NCI-H1436 treated with DMSO at 0.1 percent for 48 hours (cell line): ENCODE measurements at regions not wholly inside any gene's neighbourhood (a gene's known extent, or its start where the extent isn't known, plus 50 kb on each side); places are given as distances from the start of the nearest gene placed in this dataset.

Experiments
- DNase-seq: peaks from one replicate; lab custom pipeline; 2025; lab: John Stamatoyannopoulos, UW

DNA sequence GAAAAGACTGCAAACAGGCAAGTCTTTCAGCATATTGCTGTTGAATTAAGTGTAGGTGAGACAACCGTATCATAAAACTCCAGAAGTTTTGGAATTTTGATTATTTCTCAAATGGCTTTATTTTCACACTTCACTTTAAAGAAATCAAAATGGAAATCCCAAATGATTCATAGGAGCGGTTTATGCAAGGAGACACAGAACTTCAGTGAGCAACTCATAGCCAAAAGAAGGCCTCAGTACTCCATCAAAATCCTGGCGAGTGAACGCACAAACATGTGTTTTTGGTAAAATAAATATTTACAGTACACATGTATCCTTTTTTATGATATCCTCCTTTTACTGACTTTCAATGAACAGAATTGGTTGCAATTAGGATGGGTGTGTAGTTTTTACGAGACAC, 140.4 kb upstream of the APCDD1 start:
- DNase-seq = no peak

DNA sequence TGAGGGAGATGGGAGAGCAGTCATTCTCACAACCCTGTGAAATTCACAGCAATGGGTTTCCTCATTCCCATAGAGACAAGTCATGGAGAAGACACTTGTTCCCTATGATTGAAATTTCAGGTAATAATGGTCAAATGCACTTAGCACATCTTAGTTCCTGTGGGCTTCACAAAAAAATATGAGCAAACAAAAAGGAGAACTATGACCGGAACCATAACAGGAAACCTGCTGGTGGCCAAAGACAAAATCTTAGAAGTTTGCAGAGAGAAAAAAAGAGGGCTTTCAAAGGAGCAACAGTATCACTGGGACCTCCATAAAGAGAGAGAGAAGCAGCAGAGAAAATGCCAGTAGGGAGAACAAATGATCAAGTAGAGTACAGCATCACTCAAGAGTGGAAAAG, 138.9 kb upstream of the APCDD1 start:
- DNase-seq = no peak

DNA sequence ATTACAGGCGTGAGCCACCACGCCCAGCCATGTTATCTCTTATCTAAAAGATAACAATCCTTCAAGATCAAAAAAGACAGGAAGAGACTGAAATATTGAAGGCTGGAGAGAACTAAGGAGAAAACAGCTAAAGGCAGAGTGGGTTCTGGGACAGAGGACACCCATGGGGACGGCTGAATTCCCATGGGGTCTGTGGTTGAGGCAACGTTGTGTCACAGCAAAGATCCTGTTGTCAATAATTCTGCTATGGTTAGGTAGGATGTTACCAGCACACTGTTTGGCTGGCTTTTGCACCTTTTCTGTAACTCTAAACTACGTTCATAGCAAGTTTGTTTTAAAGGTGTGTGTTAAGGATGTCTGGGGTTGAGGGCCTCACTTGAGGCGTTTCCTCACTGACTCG, 137.7 kb upstream of the APCDD1 start:
- no peak for DNase-seq

DNA sequence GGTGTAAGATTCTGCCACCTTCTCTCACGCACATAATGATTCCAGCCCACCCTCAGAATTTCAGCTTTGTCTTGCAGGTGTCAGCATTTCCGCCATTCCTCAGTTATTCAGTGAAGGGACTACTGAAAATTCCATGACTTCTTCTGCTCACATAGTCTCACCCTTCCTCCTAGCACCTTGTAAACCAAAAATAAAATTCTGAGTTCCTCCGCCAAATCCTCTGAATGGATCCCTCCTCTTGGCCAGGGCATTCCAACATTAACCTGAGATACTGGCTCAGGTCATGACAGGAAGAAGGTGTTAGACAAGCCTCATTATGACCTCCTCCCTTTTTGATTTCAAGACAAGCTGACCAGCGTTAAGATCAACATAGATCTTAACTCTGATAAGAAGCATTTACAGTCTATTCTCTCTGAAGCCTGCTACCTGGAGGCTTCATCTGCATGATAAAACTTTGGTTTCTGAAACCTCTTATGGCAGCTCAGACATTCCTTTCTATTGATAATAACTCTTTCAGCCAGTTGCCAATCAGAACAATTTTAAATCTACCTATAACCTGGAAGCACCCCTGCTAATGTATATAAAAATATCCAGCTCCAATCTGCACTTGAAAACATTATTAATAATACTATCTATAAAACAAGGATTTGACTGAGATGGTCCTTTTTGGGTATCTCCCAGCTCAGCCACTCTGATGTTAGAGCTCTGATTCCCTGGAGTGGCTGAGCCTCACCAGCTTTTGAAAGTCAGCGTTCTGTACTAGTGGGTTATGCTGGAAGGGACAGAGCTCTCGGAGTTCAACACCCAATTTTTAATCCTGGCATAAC, 136.4 kb upstream of the APCDD1 start:
- DNase-seq = no peak

DNA sequence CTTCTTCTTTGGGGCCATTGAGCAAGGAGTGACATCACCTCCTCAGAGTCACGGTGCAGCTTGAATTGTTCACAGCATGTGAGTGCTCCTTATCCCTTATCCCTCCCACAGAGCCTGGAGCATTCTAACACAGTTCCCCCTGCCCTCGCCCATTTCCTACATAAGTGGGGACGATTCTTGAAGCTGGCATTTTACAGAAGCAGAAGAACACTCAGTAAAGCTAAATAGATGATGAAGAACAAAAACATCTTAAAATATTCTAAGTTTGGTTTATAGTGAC, 135.8 kb upstream of the APCDD1 start:
- DNase-seq = no peak

DNA sequence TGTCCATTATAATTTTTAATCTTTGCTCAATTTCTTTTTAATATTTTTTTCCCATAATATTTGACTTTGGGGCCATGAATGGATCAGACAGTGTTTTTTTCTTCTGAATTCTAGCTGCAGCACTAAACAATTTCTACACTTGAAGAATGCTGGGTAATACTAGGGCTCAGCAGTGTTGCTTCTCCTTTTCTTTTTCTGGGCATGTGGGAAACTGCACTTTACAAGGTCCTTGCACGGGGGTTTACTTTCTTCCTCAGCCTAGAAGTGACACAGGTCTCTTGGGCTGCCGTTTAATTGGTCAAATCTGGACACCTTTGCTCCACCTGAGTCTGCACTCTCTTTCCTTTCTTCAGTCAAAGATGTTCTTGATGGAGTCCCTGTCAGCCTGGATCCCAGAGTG, 135.4 kb upstream of the APCDD1 start:
- DNase-seq = no peak

DNA sequence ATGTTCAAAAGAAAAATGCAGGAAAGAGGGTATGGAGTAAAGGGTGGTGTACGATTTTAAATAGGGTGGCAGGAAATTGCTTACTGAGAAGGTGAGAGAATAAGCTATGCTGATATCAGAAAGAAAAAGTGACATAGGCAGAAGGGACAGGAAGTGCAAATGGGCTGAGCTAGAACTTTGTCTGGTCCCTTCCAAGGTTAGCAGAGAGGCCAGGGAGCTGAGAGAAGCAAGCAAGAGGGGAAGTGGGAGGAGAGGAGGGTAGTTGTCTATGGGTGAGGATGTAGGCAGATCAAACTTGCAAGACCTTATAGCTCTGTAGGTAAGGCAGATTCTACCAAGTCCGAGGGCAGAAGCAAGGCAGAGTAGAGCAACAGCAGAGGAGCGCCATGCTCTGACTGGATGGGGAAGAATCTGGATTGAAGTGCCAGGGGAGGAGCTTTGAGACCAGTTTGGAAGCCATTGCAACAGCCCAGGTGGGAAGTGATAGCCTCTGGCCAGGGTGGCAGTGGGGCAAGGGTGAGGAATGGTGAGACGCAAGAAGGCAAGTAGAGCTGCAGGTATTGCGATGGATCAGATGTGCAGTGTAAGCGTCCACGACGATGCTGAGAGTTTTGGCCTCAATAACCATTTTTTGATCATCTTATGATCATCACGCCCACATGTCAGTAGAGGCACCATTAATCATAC, 134.4 kb upstream of the APCDD1 start:
- no peak for DNase-seq

DNA sequence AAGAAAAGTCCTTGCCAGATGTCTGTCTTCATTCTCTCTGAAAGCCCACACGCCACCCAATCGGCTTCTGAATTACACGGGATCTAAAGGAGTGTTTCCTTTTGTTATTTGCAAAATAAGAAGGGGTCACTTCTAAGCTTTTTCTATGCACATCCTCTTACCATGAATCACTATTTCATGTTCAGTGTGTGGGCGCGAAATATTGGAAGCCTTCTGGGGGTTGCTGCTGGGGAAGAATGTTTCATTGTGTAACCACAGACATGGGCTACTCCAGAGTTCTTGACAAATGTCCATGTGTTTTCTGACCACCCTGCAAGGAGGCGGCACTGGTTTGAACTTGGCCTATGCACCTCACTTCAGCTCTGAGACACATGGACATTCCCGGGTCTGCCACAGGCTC, 133.6 kb upstream of the APCDD1 start:
- DNase-seq = no peak

DNA sequence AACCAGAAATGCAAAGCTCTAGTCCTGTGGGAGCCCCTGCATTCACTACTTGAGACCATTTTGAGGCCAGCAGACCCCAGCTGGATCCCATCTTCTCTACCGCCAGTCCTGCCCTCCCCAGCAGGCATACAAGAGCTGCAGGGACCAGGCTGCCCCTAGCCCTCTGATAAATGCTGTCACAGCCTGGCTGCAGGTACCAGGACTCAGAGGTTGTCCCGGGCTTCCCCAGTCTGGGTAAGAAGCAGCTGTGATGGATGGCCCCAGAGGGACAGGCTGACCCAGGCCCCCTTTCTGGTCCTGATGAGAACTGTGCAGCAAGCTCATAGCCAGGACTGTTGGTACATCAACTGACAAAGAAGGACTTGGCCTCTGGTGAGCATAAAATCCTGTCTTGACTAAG, 132.9 kb upstream of the APCDD1 start:
- no peak for DNase-seq

DNA sequence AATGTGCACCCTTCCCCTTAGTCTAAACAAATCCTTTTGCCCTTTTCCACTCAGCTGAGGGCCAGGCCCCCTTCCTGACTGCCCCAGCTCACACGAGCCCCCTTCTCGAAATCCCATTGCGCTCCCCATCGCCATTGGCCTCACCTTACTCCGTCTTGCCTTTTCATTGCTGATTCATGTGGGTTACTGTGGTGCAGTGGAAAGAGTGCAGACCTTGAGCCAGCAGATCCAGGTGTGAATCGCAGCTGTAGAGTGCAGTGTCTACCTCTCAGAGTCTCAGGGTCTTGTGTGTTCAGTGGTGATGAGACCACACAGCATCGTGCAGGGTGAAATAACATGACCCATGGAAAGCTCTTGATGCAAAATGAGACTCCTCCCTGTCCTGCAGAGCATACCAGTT, 132.4 kb upstream of the APCDD1 start:
- no peak for DNase-seq

DNA sequence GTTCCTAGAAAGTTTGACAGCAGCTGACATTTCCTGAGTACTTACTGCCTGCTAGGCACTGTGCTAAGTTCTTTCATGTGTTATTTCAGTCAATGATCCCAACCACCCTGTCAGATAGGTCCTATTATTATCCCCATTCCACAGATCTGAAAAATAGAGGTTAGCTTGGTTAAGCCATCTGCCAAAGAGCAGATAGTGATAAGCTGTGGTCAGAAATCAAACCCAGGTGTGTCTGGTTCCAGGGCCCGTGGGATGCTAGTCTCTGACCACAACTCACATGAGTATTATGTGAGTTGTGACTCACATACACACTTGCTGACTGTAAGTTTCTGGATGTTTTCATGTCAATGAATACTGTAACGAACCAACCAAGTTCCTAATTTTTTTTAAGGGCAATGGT, 132.0 kb upstream of the APCDD1 start:
- DNase-seq = no peak

DNA sequence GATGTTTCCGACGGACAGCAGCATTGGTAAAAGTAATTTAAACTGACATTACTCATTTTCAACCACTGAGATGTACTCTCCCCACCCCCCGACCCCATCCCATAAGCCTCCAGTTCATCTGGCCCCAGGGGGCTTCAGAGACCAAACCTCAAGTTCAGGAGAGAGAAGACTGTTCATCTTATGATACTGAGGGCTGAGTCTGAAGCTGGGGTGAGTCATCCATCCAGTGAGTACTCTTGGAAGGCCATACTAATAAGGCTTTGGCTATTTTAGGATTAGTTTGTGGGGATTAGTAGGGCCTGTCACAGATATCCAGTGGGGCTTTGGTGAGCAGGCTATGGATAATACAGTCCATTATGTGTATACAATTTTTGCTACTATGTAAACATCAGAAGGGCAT, 125.3 kb upstream of the APCDD1 start:
- no peak for DNase-seq

DNA sequence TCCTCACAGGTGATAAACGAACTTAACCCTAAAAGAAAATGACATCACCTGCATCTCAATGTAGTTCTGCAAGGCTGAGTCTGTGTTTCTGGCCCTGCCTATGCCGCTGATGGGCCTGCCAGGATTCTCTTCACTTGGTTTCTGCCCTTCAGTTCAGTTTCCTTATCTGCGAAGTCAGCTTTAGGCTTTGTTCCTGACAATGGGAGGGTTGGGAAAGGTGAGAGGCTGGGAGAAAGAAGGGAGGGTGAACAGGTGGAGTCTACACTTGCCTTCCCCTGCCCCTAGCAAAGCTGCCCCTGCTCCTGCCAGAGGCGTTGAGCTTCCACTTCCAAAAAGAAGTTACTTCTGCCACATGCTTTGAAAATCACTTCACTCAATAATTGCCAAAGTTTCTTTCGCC, 124.0 kb upstream of the APCDD1 start:
- no peak for DNase-seq

DNA sequence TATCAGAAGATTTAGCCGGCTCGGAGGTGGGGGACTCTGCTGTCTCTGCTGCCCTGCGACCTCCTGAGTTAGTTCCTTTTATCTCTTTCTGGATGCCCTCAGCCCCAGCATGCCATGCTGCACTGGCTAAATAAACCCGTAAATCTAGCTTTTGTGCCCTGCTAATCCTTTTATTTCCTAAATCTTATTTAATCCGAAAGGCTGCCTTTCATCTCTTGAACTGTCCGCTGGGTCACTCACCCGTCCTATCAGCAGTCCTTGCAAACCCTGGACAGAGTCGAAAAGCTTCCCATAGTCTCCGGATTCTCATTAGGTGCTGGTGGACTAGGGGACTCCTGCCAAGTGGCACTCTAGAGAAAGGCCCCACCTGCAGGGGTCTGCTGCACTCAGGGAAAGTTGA, 122.0 kb upstream of the APCDD1 start:
- DNase-seq = no peak

DNA sequence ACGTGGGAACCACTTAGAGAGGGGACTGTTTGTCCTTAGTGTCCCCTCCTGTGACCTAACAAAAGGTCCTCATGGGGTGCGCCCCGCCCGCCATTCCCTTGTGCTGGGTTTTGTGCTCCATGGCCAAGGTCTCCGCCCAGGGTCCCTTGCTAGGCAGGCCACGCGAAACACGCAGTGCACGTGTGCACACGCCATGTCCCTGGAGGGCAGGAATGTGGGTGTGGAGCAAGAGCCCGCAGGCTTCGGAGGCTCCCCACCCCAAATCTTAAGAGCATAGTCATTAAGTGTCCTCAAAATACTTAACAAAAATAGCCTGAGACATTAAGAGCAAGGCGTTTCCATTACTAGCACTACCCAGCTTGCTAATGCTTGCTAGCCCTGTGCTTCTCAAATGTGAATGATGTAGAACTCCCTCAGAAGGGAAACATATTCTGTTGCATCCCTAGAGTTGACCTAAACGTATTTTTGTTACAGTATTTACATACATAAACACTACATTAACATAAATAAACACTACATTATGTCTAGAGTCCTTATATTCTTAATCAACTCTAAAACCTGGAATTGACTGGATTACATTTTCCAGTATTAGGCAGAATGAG, 117.6 kb upstream of the APCDD1 start:
- no peak for DNase-seq

DNA sequence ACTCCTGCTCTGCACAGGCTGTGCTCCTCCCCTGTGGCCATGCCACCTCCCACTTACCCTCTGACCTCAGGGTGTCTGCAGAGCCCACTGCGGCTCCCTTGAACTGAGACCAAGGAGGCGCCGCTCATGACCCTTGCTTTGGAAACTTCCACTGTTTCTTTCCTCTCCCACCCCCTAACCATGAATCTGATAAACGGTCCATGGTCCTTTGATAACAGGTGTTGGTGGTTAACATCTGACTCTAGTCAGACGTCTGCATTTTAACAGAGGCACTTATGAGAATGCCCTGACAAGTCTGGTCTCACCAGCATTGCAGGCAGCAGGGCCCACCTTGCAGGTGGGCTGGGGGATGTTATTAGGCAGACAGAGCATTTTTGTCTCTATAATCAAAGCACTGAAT, 113.6 kb upstream of the APCDD1 start:
- DNase-seq = no peak

DNA sequence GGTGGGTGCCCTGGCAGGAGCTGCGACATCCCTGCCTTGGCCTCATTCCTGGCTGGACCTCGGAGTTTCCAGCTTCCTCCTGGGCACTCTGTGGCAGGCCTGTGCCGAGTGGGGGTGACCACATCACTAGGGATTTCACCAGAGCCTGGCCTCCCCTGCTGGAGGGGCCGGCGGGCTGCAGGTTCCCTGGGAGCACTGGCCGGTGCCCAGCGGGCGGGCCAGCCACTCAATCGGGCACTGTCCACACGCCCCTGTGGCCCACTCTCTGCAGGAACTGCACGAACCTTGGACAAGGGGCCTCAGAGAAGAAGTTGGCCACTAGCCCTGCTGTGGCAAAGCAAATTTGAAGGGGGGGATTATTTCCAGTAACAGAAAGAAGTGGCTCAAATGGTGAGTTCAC, 110.7 kb upstream of the APCDD1 start:
- no peak for DNase-seq

DNA sequence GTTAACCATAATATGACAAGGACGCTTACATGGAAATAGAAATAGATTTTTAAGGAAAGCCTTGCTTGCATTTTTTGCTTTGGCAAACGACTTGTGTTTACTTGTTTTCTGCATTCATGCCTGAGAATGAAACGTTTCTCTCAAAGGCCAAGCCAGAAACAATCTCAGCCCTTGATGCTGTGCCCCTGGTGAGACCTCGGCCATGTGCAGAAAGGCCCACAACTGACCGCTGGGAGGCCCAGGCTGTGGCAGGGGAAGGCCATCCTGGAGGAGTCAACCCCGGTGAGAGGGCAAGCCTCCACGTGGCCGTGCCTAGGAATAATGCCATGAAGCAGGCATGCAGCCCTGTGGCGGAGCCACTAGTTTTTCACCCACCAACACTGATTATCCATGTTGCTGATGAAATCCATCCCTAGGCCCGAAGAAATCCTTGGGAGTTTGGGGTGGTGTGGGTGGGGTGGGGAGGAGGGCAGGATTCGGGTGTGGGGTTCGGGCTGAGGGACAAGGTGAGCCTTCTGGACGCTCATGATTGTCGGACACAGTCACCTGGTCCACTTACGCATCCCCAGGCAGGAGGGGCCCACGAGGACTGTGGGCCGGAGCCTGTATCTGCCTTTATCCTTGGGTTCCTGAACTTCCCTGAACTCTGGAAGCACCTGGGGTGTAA, 107.6 kb upstream of the APCDD1 start:
- DNase-seq = no peak

DNA sequence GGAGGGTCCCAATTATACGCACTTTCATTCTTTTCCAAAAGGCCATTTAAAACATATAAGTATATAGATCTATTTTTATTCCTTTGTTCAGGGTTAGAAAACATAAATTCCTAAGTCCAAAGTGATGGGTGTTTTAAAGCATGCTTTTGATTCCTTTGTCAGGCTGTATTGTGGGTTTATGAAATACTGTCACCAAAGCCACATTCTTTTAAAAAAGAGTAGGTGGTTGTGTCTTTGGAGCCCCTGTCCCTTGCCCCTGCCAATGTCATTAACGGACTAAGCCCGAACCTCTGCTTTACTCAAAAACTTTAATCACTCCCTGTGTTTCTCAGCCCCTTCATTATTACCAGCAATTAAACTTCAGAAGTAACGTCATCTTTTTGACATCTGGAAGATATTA, 104.9 kb upstream of the APCDD1 start:
- DNase-seq = no peak

DNA sequence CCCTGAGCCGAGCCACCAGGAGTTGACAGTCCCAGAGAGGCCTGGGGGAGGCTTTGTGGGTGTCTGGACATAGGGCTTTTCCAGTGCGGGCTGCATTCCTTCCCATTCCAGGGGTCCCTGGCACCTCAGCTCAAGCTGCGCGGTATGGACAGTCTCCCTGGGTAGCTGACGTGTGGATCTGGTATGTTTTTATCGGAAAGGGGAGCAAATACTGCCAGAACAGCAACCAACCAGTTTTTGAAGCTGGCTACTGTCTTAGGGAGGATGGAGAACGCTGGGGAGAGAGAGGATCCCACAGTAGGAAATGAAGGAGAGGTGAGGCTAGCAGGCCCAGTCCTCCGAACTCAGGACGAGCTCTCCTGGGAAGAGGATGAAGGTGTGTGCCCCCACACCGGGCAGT, 103.8 kb upstream of the APCDD1 start:
- no peak for DNase-seq

DNA sequence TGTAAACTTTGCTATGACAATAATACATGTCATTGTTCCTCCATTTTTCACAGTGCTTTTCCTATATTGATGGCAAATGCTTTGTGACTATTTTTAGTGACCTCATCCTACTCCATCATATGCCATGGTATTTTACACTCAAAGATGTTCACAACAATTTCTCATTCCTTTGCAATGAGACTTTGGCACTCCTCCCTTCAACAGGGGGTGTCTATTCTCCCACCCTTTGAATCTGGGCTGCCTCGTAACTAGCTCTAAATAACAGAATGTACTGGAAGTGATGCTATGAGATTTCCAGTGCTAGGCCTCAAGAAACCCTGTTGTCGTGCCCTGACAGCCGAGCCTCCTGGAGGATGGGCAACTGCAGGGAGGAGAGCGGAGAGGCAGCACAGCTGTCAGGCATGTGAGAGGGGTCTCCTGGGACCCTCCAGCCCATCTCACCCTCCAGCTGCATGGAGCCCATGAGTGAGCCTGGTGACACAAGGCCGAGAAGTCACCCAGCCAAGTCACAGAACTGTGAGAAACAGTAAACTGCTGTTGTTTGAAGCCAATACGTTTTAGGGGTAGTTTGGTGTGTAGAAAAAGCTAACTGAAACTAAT, 103.1 kb upstream of the APCDD1 start:
- DNase-seq = no peak

DNA sequence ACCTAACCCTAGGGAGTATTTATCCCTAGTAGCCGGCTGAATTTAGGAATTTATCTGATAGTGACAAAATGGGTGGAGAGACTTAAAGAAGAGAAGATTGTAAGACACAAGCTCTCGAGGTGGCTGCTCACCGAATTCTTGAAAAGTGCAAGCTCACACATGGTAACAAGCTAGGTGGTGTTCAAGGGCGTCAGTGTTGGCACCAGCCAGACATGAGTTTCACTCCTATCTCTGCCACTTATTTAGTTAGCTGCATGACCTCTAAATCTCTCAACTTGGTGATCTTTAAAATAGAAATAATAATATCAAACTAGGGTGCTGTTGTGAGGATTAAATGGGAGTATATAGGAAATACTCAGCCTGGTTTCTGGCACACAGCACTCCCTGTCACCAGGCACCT, 102.6 kb upstream of the APCDD1 start:
- no peak for DNase-seq

DNA sequence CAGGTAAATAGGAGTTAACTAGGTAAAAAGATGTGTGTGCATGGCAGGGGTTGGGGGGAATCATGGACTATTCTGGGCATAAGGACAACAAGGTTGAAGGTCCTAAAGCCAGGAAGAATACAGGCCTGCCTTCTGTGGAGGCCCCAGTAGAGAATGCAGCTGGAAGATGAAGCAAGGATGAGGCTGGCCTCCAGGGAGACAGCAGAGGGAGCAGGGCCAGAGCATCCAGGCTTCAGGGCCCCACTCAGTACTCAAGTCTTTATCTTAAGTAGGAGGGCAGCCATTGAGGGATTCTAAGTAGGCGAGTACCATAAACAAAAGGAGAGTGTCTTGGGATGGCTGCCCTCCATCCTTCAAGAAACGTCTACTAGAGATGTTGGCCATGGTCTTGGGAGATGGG, 101.8 kb upstream of the APCDD1 start:
- DNase-seq = no peak
